ENCODE measurements at regions not wholly inside any gene's neighbourhood (a gene's known extent, or its start where the extent isn't known, plus 50 kb on each side); places are given as distances from the start of the nearest gene placed in this dataset.

DNA sequence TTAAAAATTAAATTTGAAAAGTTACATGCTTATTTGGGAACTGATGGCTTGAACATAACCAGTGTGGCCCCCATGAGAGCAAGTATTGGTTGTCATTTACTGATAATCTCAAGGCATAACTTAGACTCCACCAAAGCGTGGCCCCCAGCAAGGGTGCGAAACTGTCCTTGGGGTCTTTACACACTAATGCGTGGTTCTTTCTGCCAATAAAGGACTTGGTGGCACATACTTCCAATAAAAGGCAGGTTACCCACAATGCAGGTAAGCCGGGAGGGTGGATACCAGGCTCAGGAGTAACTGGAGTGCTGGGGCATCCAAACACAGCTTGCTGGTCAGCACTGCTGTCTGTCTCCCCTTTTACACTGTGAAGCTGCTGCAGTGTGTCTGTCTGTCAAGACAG lies 278.2 kb upstream of the NCKAP5 start:
- H3K4me3 ChIP-seq (replicated peaks; ENCODE audit: low read depth, low read length): no peak overlapping the region
- no peak for TF ChIP-seq CTCF (IDR thresholded peaks at IDR 0.05; ENCODE audit: low read length, missing control alignments)
- DNase-seq (ENCODE audit: low read depth): no peak

DNA sequence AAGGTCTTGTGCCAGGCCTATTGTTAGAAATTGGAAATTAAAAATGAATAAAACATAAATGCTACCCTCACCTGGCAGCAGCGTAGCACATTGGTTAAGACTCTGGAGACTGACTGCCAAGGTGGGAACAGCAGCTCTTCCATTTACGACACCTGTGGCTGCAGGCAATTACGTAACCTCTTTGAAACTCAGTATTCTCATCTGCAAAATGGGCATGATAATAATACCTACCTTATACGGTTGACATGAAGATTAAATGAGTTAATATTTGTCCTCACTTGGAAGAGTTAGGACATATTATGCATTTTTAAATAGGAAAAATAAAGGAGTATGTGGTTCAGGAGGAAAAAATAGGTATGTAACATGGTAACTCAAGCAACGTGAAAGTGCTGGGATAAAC lies 279.3 kb upstream of the NCKAP5 start:
- no peak for DNase-seq (ENCODE audit: low read depth)
- H3K4me3 ChIP-seq (replicated peaks; ENCODE audit: low read depth, low read length): no peak overlapping the region
- TF ChIP-seq CTCF (IDR thresholded peaks at IDR 0.05; ENCODE audit: low read length, missing control alignments): no peak

DNA sequence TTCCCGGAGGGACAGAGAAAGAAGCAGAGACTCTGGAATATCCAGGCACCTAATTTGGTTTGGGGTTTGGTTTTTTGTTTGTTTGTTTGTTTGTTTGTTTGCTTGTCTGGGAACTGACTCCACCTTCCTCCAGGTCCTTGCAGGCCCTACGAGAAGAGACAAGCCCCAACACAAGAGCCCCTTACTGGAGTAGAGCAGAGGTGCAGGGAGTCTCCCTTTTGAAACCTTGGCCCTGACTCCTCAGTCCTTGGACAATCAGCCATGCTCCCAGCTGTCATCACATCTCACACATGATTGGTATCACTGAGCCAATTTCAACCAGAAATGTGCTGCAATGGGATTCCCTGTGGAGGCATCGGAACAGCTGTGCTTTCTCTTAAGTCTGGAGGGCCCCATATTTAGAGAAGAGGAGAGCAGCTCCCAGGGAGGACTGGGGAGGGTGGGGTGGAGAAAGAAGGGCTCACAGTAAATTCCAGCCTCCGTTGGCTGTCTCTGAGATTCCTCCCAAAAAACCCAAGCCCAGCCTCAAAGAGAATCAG lies 279.9 kb upstream of the NCKAP5 start:
- no peak overlapping the region for H3K4me3 ChIP-seq (replicated peaks; ENCODE audit: low read depth, low read length)
- DNase-seq (ENCODE audit: low read depth): no peak
- no peak for TF ChIP-seq CTCF (IDR thresholded peaks at IDR 0.05; ENCODE audit: low read length, missing control alignments)

DNA sequence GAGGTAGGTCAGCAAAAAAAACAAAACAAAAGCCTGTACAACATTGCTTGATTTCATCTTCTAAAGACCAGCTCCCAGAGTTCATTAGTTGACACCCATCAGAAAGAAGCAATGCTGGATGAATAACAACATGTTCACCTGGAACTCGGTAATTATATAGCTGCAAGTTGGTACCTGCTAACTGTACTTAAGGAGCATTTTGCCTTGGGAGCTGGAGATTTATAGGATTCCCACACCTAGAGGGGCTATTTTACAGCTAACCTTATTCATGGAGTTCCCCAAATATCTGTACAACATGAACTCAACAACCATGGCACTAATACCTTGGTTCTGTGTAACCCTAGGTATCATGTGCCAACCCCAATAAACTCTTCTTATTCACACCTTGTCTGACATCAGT lies 281.1 kb upstream of the NCKAP5 start:
- H3K4me3 ChIP-seq (replicated peaks; ENCODE audit: low read depth, low read length): no peak overlapping the region
- no peak for TF ChIP-seq CTCF (IDR thresholded peaks at IDR 0.05; ENCODE audit: low read length, missing control alignments)
- no peak for DNase-seq (ENCODE audit: low read depth)

- TF ChIP-seq CTCF (IDR thresholded peaks at IDR 0.05; ENCODE audit: low read length, missing control alignments): no peak
- H3K4me3 ChIP-seq (replicated peaks; ENCODE audit: low read depth, low read length): no peak overlapping the region
- DNase-seq (ENCODE audit: low read depth): no peak
These were observed 286.4 kb upstream of the NCKAP5 start for GRCh38 chr2:133854603-133855200.

DNA sequence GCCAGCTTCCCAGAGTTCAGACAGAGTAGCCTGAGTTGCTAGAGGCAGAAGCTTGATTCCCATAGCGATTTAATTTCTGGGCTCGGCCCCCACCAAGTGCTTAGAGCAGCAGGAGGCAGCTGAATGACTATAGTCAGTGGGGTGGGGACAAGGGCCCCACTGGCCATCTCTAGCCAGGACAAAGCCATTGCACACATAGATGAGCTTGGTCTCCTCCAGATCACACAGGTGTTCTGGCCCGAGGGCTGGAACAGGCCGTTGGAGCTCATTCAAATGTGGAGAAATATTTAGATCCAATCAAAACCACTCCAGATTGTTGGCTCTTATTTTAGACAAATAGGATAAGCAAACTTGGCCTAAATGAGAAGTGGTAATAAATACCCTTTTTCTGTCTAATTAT lies 287.3 kb upstream of the NCKAP5 start:
- no peak overlapping the region for H3K4me3 ChIP-seq (replicated peaks; ENCODE audit: low read depth, low read length)
- TF ChIP-seq CTCF (IDR thresholded peaks at IDR 0.05; ENCODE audit: low read length, missing control alignments): no peak
- DNase-seq (ENCODE audit: low read depth): no peak

DNA sequence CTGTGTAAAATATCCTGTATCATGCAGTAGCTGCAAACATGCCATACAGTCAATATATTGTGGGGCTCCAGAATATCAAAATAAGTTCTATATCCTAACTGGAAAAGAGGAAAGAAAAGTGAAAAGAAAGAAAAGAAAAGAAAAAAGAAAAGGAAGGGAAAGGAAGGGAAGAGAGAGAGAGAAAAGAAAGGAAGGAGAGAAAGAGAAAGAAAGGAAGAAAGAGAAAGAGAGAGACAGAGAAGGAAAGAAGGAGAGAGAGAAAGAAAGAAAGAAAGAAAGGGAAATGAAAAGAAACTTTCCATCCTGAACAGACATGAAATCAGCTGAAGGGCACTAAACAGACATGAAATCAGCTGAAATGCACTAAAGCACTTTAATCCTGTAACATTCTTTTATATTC lies 288.4 kb upstream of the NCKAP5 start:
- DNase-seq (ENCODE audit: low read depth): no peak
- no peak for TF ChIP-seq CTCF (IDR thresholded peaks at IDR 0.05; ENCODE audit: low read length, missing control alignments)
- H3K4me3 ChIP-seq (replicated peaks; ENCODE audit: low read depth, low read length): no peak overlapping the region
